ENCODE measurements at regions not wholly inside any gene's neighbourhood (a gene's known extent, or its start where the extent isn't known, plus 50 kb on each side); places are given as distances from the start of the nearest gene placed in this dataset.
"Not testable (repeated sequence)": the region's sequence is repeated elsewhere in the genome, so short reads cannot be mapped to it uniquely, and the experiment has no call there.

DNA sequence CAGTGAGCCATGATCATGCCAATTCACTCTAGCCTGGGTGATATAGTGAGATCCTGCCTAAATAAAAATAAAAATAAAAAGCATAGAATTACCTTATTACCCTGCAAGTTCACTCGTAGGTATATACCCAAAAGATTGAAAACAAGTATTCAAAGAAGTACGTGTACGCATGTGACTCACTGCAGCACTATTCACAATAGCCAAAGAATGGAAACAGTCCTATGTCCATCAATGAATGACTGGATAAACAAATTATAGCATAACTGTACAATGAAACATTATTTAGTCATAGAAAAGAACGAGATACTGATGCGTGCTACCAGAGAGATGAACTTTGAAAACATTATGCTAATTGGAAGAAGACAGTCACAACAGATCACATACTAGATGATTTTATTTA, 204.6 kb upstream of the DIAPH2 start:
- intact Hi-C loops (cut with DNase I) = no loop called here
- peaks cover 0 to 22% (median 0%) of the 10 kb centered on the region in 4 donors for H3K27me3 ChIP-seq
- 43 to 47% methylated on average over 5 of the region's 5 CpGs for WGBS, 2 donors
- no peak for DNase-seq
- no peak overlapping the region for H3K27ac ChIP-seq
- TF ChIP-seq, protein P1, sequence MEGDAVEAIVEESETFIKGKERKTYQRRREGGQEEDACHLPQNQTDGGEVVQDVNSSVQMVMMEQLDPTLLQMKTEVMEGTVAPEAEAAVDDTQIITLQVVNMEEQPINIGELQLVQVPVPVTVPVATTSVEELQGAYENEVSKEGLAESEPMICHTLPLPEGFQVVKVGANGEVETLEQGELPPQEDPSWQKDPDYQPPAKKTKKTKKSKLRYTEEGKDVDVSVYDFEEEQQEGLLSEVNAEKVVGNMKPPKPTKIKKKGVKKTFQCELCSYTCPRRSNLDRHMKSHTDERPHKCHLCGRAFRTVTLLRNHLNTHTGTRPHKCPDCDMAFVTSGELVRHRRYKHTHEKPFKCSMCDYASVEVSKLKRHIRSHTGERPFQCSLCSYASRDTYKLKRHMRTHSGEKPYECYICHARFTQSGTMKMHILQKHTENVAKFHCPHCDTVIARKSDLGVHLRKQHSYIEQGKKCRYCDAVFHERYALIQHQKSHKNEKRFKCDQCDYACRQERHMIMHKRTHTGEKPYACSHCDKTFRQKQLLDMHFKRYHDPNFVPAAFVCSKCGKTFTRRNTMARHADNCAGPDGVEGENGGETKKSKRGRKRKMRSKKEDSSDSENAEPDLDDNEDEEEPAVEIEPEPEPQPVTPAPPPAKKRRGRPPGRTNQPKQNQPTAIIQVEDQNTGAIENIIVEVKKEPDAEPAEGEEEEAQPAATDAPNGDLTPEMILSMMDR (IDR thresholded peaks at IDR 0.05) = no peak
- H3K9me3 ChIP-seq = no peaks in the 10 kb centered on the region
- no peak for FAIRE-seq
- no peak for ATAC-seq
- no peaks in the 10 kb centered on the region for H3K4me1 ChIP-seq
- no peaks in the 10 kb centered on the region for H3K36me3 ChIP-seq
- H3K4me3 ChIP-seq = no peak overlapping the region

DNA sequence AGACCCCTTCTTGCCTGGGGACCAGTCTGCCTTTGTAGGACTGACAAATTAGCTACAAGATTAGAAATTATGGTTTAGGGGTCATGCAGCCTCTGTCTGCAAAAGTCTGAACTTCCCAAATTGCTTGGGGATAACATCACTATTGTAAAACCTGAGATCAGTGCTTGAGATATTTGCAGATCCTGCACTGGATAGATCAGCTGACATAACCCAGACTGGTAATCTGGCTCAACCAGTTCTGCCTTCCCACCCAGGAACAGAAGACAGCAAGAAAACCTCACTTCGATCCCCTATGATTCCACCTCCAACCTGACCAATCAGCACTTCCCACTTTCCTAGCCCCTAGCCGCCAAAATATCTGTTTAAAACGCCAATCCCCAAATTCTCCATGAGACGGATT, 202.8 kb upstream of the DIAPH2 start:
- no peak overlapping the region for H3K4me3 ChIP-seq
- FAIRE-seq (no peak), DNase-seq (no peak), ATAC-seq (no peak)
- no peaks in the 10 kb centered on the region for H3K36me3 ChIP-seq
- H3K4me1 ChIP-seq = no peaks in the 10 kb centered on the region
- TF ChIP-seq, protein P1 (IDR thresholded peaks at IDR 0.05) = no peak
- intact Hi-C loops (cut with DNase I) = no loop called here
- WGBS, 2 donors = 68 to 74% methylated on average over 4 of the region's 4 CpGs
- H3K27me3 ChIP-seq = peaks cover 0 to 18% (median 0%) of the 10 kb centered on the region in 4 donors
- H3K9me3 ChIP-seq = no peaks in the 10 kb centered on the region
- no peak overlapping the region for H3K27ac ChIP-seq

DNA sequence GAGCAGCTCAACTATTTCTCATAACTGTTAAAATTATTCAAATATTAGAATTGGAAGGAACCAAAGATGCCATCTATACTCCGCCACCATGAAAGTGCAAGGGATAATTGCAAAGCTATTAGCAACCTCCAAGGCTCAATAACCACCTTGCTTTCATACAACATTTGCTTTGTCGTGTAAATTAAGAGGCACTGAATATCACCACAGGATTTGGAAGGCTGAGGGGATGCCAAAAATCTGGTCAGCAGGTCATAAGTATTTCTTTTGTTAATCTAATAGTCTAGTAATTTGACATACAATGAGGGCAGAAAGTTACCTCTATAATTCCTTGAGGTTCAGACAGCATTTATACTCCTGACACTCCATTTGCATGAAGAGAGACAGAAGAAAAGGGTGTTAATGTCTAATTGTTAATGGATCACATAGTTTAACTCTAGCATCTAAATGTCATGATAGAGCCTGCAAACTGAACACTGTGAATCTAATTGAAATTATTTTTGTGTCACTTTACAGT, 200.9 kb upstream of the DIAPH2 start:
- Histone ChIP-seq H3K4me3 (no peak overlapping the region), H3K36me3 (no peaks in the 10 kb centered on the region), H3K4me1 (no peaks in the 10 kb centered on the region), H3K27ac (no peak overlapping the region), H3K9me3 (no peaks in the 10 kb centered on the region), H3K27me3 (peaks cover 0 to 5% (median 0%) of the 10 kb centered on the region in 4 donors)
- DNase-seq (no peak), FAIRE-seq (no peak), ATAC-seq (no peak)
- TF ChIP-seq, protein P1 (IDR thresholded peaks at IDR 0.05) = no peak
- intact Hi-C loops (cut with DNase I) = no loop called here
- WGBS, 2 donors = 68 to 90% methylated on average over 2 of the region's 2 CpGs

DNA sequence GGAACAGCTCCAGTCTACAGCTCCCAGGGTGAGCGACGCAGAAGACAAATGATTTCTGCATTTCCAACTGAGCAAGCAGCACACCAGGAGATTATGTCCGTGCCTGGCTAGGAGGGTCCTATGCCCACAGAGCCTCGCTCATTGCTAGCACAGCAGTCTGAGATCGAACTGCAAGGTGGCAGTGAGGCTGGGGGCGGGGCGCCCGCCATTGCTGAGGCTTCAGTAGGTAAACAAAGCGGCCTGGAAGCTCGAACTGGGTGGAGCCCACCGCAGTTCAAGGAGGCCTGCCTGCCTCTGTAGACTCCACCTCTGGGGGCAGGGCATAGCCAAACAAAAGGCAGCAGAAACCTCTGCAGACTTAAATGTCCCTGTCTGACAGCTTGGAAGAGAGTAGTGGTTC, 198.0 kb upstream of the DIAPH2 start:
- DNase-seq; ATAC-seq; H3K27ac ChIP-seq; intact Hi-C loops (cut with DNase I); H3K4me1 ChIP-seq; FAIRE-seq; H3K4me3 ChIP-seq; H3K36me3 ChIP-seq; H3K27me3 ChIP-seq; H3K9me3 ChIP-seq: not testable (repeated sequence)
- 73 to 78% methylated on average over 11 of the region's 11 CpGs for WGBS, 2 donors

DNA sequence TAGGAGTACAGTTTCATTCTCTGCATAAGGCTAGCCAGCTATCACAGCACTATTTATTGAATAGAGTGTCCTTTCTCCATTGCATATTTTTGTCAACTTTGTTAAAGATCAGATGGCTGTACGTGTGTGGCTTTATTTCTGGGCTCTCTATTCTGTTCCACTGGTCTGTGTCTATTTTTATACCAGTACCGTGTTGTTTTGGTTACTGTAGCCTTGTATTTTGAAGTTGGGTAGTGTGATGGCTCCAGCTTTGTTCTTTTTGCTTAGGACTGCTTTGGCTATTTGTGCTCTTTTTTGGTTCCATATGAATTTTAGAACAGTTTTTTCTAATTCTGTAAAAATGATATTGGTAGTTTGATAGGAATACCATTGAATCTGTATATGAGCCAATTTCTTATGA, 182.1 kb upstream of the DIAPH2 start:
- ATAC-seq (no peak), DNase-seq (no peak), FAIRE-seq (peak; percentile 9)
- no peaks in the 10 kb centered on the region for H3K27me3 ChIP-seq
- no peak overlapping the region for H3K4me3 ChIP-seq
- intact Hi-C loops (cut with DNase I) = no loop called here
- no peak overlapping the region for H3K27ac ChIP-seq
- H3K9me3 ChIP-seq = no peaks in the 10 kb centered on the region
- TF ChIP-seq, protein P1 (IDR thresholded peaks at IDR 0.05) = no peak
- 23 to 31% methylated on average over 2 of the region's 2 CpGs for WGBS, 2 donors
- H3K4me1 ChIP-seq = no peaks in the 10 kb centered on the region
- H3K36me3 ChIP-seq = no peaks in the 10 kb centered on the region

DNA sequence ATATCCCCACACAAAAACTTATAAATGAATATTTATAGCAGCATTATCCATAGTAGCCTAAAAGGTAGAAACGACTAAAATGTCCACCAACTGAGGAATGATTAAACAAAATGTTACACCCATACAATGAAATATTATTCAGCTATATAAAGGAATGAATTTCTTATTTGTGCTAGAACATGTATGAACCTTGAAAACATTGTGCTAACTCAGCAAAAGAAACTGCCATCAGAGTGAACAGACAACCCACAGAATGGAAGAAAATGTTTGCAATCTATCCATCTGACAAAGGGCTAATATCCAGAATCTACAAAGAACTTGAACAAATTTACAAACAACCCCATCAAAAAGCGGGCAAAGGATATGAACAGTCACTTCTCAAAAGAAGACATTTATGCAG, 155.3 kb upstream of the DIAPH2 start:
- H3K4me1 ChIP-seq; intact Hi-C loops (cut with DNase I); DNase-seq; H3K27me3 ChIP-seq; H3K27ac ChIP-seq; H3K36me3 ChIP-seq; H3K4me3 ChIP-seq; FAIRE-seq; ATAC-seq; H3K9me3 ChIP-seq: not testable (repeated sequence)
- WGBS, 2 donors = 71 to 80% methylated on average over 2 of the region's 2 CpGs

Measured in pancreas (tissue), 10 donors.